HEK293 (cell line): ENCODE measurements at regions not wholly inside any gene's neighbourhood (a gene's known extent, or its start where the extent isn't known, plus 50 kb on each side); places are given as distances from the start of the nearest gene placed in this dataset.

Experiments
- CTCF ChIP-seq: fragments of 450-650 bp; formaldehyde crosslinking; IDR thresholded peaks from 2 replicates; pipeline ENCODE4 v1.5.1; 2016; ENCODE audit warnings: missing biosample characterization, missing genetic modification characterization
- PBX3 ChIP-seq: sonication (generic); formaldehyde crosslinking; IDR thresholded peaks from 2 replicates; pipeline ENCODE4 v1.8.1; 2022; ENCODE audit warnings: mild to moderate bottlenecking, moderate library complexity, missing genetic modification reagents
- ZBTB11 ChIP-seq: fragments of 450-650 bp; formaldehyde crosslinking; conservative IDR thresholded peaks from 2 replicates; pipeline ENCODE4 v1.5.1; 2016; ENCODE audit warnings: low read depth, missing biosample characterization, missing genetic modification characterization
- ZBTB49 ChIP-seq: fragments of 450-650 bp; formaldehyde crosslinking; IDR thresholded peaks from 2 replicates; pipeline ENCODE4 v1.5.1; 2016; ENCODE audit warnings: missing biosample characterization, missing genetic modification characterization, low read depth
- ZNF121 ChIP-seq: fragments of 450-650 bp; formaldehyde crosslinking; IDR thresholded peaks from 2 replicates; pipeline ENCODE4 v1.5.1; 2016; ENCODE audit warnings: missing biosample characterization, missing genetic modification characterization
- ZNF18 ChIP-seq: fragments of 450-650 bp; formaldehyde crosslinking; IDR thresholded peaks from 2 replicates; pipeline ENCODE4 v1.5.1; 2016; ENCODE audit warnings: missing biosample characterization, missing genetic modification characterization
- ZNF221 ChIP-seq: fragments of 450-650 bp; formaldehyde crosslinking; IDR thresholded peaks from 2 replicates; pipeline ENCODE4 v1.5.1; 2017; ENCODE audit warnings: missing biosample characterization, missing genetic modification characterization, borderline replicate concordance
- ZNF274 ChIP-seq, 2 experiments: fragments of 200-500 bp in 1 of 2; fragments of 450-650 bp in 1 of 2; sonication (Bioruptor generic) in 1 of 2; formaldehyde crosslinking in 1 of 2; IDR thresholded peaks; 2 replicates each; pipeline versions ENCODE4 v1.5.1 to v1.6.1; 2014 to 2016; ENCODE audit warnings: borderline replicate concordance in 1 of 2, inconsistent platforms in 1 of 2, low read length in 1 of 2, missing biosample characterization in 1 of 2, missing genetic modification characterization in 1 of 2
- ZNF324 ChIP-seq: fragments of 450-650 bp; formaldehyde crosslinking; IDR thresholded peaks from 2 replicates; pipeline ENCODE4 v1.5.1; 2016; ENCODE audit warnings: missing biosample characterization, missing genetic modification characterization
- ZNF501 ChIP-seq: fragments of 450-650 bp; formaldehyde crosslinking; IDR thresholded peaks from 2 replicates; pipeline ENCODE4 v1.5.1; 2016; ENCODE audit warnings: missing biosample characterization, missing genetic modification characterization
- ZNF513 ChIP-seq: fragments of 450-650 bp; IDR thresholded peaks from 2 replicates; pipeline ENCODE4 v1.5.1; 2018; ENCODE audit warnings: missing biosample characterization, missing genetic modification characterization
- ZNF677 ChIP-seq: fragments of 450-650 bp; IDR thresholded peaks from 2 replicates; pipeline ENCODE4 v1.5.0; 2018; ENCODE audit warnings: missing biosample characterization, mild to moderate bottlenecking, missing genetic modification characterization, moderate library complexity

GRCh38 chr4:104352211-104352610 is 142.5 kb downstream of the CXXC4 start:
- TF ChIP-seq ZNF274 (IDR thresholded peaks at IDR 0.05; ENCODE audit: low read length) (no peak), ZNF274 (tag by site-specific recombination; IDR thresholded peaks at IDR 0.05; ENCODE audit: borderline replicate concordance) (no peak), CTCF (tag by site-specific recombination) (no peak), ZNF324 (tag by site-specific recombination) (no peak), ZNF221 (tag by site-specific recombination) (no peak), PBX3 (no peak), ZNF18 (tag by site-specific recombination) (no peak), ZNF677 (tag by site-specific recombination) (no peak), ZBTB11 (tag by site-specific recombination) (no peak), ZNF121 (tag by site-specific recombination) (no peak), ZNF501 (tag by site-specific recombination) (no peak), ZNF513 (tag by site-specific recombination) (no peak), ZBTB49 (tag by site-specific recombination) (no peak)
